HUES6 (cell line): ENCODE measurements at regions not wholly inside any gene's neighbourhood (a gene's known extent, or its start where the extent isn't known, plus 50 kb on each side); places are given as distances from the start of the nearest gene placed in this dataset.

Experiments used
- H3K27ac ChIP-seq: 2 replicates; pipeline ENCODE4 v1.7.0; 2013; ENCODE audit warnings: low read depth, mild to moderate bottlenecking, low read length, inconsistent platforms
- H3K27me3 ChIP-seq: 2 replicates; pipeline ENCODE4 v1.6.1; 2013; ENCODE audit warnings: low read length; ENCODE audit not compliant: control insufficient read depth, insufficient read depth
- H3K36me3 ChIP-seq: 2 replicates; pipeline ENCODE4 v1.6.1; 2013; ENCODE audit warnings: low read length; ENCODE audit not compliant: control insufficient read depth, insufficient read depth
- H3K4me1 ChIP-seq: 2 replicates; pipeline ENCODE4 v1.6.1; 2013; ENCODE audit warnings: low read length; ENCODE audit not compliant: control insufficient read depth, insufficient read depth
- H3K4me3 ChIP-seq: 2 replicates; pipeline ENCODE4 v1.5.1; 2013; ENCODE audit warnings: low read depth, low read length
- H3K9ac ChIP-seq: one replicate; pipeline ENCODE4 v1.6.1; 2013; ENCODE audit warnings: mild to moderate bottlenecking, low read length
- H3K9me3 ChIP-seq: 2 replicates; pipeline ENCODE4 v1.6.1; 2013; ENCODE audit warnings: low read depth, low read length; ENCODE audit not compliant: control insufficient read depth, insufficient read depth

DNA sequence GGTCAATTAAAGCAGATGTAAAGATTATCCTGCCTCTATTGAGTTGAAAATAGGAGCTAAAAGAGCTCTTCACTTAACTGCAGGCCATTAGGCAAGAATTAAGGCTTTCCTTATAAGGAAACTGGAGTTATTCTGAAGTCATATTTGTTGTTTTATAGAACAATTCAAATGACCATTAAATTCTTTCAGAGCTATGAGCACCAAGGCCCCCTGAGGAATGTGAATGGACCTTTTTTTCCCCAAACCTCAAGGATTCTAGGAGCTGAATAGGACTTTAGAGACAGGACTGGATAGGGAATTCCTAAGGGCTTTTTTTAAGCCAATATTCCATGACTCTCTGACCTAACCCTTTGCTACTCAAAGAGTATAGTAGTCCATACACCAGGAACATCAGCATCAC, 565.7 kb upstream of the BTBD3 start:
- peaks cover 5% of the 10 kb centered on the region; the same call in 1 of the 2 replicates for H3K9me3 ChIP-seq
- H3K27ac ChIP-seq: no peak overlapping the region
- no peak overlapping the region for H3K9ac ChIP-seq
- no peaks in the 10 kb centered on the region for H3K36me3 ChIP-seq
- no peak overlapping the region for H3K4me3 ChIP-seq
- H3K4me1 ChIP-seq: peaks cover 10% of the 10 kb centered on the region
- no peaks in the 10 kb centered on the region for H3K27me3 ChIP-seq

GRCh38 chr20:11354846-11355245, 562.8 kb upstream of the BTBD3 start:
- Histone ChIP-seq H3K4me1 (peaks cover 10% of the 10 kb centered on the region), H3K9me3 (no peaks in the 10 kb centered on the region), H3K4me3 (no peak overlapping the region), H3K27ac (no peak overlapping the region), H3K9ac (no peak overlapping the region), H3K36me3 (no peaks in the 10 kb centered on the region), H3K27me3 (no peaks in the 10 kb centered on the region)

GRCh38 chr20:11355345-11355744, 562.3 kb upstream of the BTBD3 start:
- Histone ChIP-seq H3K36me3 (no peaks in the 10 kb centered on the region), H3K9ac (no peak overlapping the region), H3K4me3 (no peak overlapping the region), H3K27ac (no peak overlapping the region), H3K4me1 (peaks cover 10% of the 10 kb centered on the region), H3K9me3 (no peaks in the 10 kb centered on the region), H3K27me3 (no peaks in the 10 kb centered on the region)

DNA sequence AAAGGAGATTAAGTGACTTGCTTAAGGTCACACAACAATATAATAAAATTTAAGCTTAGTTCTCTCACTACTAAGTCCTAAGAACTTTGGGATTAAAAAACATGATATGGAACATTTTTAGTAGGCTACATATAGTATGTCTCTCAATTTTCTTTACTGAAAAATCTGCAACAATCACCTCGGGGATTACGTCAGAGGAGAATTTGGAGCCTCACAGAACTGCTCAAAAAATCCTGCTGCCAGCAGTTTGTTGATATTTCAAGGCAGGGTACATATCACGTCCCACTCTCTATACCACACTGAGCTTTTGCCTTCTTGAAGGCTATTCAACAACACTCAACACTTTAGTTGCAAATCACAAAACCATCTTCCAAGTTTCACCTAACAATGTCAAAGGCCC, 561.6 kb upstream of the BTBD3 start:
- H3K4me3 ChIP-seq: no peak overlapping the region

GRCh38 chr20:11362450-11362849, 555.2 kb upstream of the BTBD3 start:
- Histone ChIP-seq H3K36me3 (no peaks in the 10 kb centered on the region), H3K9me3 (no peaks in the 10 kb centered on the region), H3K4me1 (no peaks in the 10 kb centered on the region), H3K4me3 (no peak overlapping the region), H3K27ac (no peak overlapping the region), H3K27me3 (no peaks in the 10 kb centered on the region), H3K9ac (no peak overlapping the region)

More for the DNA sequence above, 561.6 kb upstream of the BTBD3 start:
- Histone ChIP-seq H3K27me3 (no peaks in the 10 kb centered on the region), H3K4me1 (peaks cover 9% of the 10 kb centered on the region), H3K27ac (no peak overlapping the region), H3K9me3 (no peaks in the 10 kb centered on the region), H3K36me3 (no peaks in the 10 kb centered on the region), H3K9ac (no peak overlapping the region)

DNA sequence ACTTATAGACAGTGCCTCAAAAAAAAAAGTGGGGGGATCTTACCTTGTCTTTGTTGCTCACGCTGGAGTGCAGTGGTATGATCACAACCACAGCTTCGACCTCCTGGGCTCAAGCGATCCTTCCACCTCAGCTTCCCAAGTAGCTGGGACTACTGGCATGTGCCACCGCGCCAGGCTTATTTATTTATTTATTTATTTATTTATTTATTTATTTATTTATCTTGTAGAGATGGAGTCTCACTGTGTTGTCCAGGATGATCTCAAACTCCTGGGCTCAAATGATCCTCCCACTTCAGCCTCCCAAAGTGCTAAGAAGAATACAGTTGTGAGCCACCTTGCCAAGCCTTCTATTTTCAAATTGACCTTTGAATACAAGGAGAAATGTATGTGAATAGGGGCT, 553.0 kb upstream of the BTBD3 start:
- Histone ChIP-seq H3K9me3 (no peaks in the 10 kb centered on the region), H3K27ac (no peak overlapping the region), H3K4me1 (no peaks in the 10 kb centered on the region), H3K27me3 (no peaks in the 10 kb centered on the region), H3K36me3 (no peaks in the 10 kb centered on the region), H3K4me3 (no peak overlapping the region), H3K9ac (no peak overlapping the region)

DNA sequence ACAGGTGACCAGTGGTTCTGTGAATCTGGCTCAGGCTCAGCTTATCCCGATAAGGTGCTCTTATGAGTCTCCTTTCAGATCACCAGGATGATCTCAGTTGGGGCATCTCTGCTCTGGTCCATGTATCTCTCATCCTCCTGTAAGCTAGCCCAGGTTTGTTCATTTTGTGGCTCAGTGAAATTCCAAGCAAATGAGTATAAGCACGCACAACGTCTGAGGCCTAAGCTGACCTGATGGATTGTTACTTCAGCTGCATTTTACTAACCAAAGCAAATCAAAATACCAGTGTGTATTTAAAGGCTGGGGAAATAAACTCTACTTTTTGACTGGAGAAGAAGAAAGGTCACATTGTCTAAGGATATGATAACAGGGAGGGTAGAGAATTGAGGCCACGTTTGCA, 551.0 kb upstream of the BTBD3 start:
- Histone ChIP-seq H3K27ac (no peak overlapping the region), H3K4me1 (no peaks in the 10 kb centered on the region), H3K4me3 (no peak overlapping the region), H3K36me3 (no peaks in the 10 kb centered on the region), H3K27me3 (no peaks in the 10 kb centered on the region), H3K9me3 (no peaks in the 10 kb centered on the region), H3K9ac (no peak overlapping the region)

DNA sequence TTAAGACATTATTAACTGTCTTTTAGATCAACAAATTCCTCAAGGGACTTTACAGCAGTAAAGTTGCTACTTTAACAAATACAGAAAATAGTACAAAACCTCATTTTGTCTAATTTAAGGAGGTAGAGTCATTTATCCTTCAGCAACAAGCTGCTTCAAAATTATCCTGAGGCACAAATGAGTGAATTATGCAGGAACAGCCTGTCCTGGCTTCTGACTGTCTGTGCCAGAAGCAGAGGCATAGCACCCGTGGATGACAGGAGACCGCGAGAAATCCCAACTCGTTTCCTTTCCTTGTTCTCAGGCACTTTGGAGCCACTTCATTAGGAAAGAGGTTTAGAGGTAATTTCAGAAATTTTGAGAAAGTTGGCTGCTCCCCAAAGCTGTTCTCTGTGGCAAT, 549.2 kb upstream of the BTBD3 start:
- no peak overlapping the region for H3K4me3 ChIP-seq
- H3K27me3 ChIP-seq: no peaks in the 10 kb centered on the region
- no peak overlapping the region for H3K27ac ChIP-seq
- H3K9me3 ChIP-seq: no peaks in the 10 kb centered on the region
- no peaks in the 10 kb centered on the region for H3K36me3 ChIP-seq
- peaks cover 9% of the 10 kb centered on the region for H3K4me1 ChIP-seq
- H3K9ac ChIP-seq: no peak overlapping the region

GRCh38 chr20:11368965-11369711, 548.6 kb upstream of the BTBD3 start:
- Histone ChIP-seq H3K9me3 (no peaks in the 10 kb centered on the region), H3K36me3 (no peaks in the 10 kb centered on the region), H3K27me3 (no peaks in the 10 kb centered on the region), H3K4me3 (no peak overlapping the region), H3K4me1 (peaks cover 9% of the 10 kb centered on the region), H3K9ac (no peak overlapping the region), H3K27ac (no peak overlapping the region)

DNA sequence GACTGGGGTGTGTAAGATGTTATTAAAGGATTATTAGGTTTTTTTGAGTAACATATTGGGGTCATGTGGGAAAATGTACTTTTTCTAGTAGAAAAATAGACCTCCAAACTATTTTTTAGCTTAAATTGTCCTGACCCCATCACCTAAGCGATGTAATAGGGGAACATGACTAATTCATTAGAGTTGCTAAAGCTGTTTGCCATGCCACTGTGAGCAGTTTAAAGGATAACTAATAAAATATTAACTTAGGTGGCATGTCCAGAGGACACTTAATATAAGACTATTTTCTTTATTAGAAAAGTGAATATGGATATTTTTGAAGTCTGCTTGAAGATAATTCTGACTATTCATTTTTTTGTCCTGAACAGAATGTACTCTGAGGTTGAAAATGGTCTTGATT, 545.9 kb upstream of the BTBD3 start:
- H3K4me1 ChIP-seq: peaks cover 9% of the 10 kb centered on the region
- no peaks in the 10 kb centered on the region for H3K27me3 ChIP-seq
- no peak overlapping the region for H3K4me3 ChIP-seq
- H3K27ac ChIP-seq: no peak overlapping the region
- no peaks in the 10 kb centered on the region for H3K9me3 ChIP-seq
- no peaks in the 10 kb centered on the region for H3K36me3 ChIP-seq
- H3K9ac ChIP-seq: no peak overlapping the region

- no peak overlapping the region for H3K4me3 ChIP-seq
- H3K9ac ChIP-seq: no peak overlapping the region
- no peaks in the 10 kb centered on the region for H3K27me3 ChIP-seq
- no peaks in the 10 kb centered on the region for H3K9me3 ChIP-seq
- H3K4me1 ChIP-seq: peaks cover 13% of the 10 kb centered on the region
- no peak overlapping the region for H3K27ac ChIP-seq
- H3K36me3 ChIP-seq: no peaks in the 10 kb centered on the region
Measured at GRCh38 chr20:11372876-11373790, 544.6 kb upstream of the BTBD3 start.
